ENCODE measurements at regions not wholly inside any gene's neighbourhood (a gene's known extent, or its start where the extent isn't known, plus 50 kb on each side); places are given as distances from the start of the nearest gene placed in this dataset.

GRCh38 chr4:12933760-12934221, 550.3 kb downstream of the RAB28 start:
- TF ChIP-seq CTCF (IDR thresholded peaks at IDR 0.05; ENCODE audit: low read depth, low read length), result no peak
- H3K4me3 ChIP-seq (ENCODE audit: low read depth, low read length), result no peak overlapping the region

- H3K4me3 ChIP-seq (ENCODE audit: low read depth, low read length), result no peak overlapping the region
- no peak for TF ChIP-seq CTCF (IDR thresholded peaks at IDR 0.05; ENCODE audit: low read depth, low read length)
Measured at GRCh38 chr4:12932203-12932788, 551.8 kb downstream of the RAB28 start.

- no peak for TF ChIP-seq CTCF (IDR thresholded peaks at IDR 0.05; ENCODE audit: low read depth, low read length)
- H3K4me3 ChIP-seq (ENCODE audit: low read depth, low read length), result no peak overlapping the region
Measured at GRCh38 chr4:12929784-12930183, 554.4 kb downstream of the RAB28 start.

- H3K4me3 ChIP-seq (ENCODE audit: low read depth, low read length), result no peak overlapping the region
Measured at GRCh38 chr4:12928751-12929150, 555.4 kb downstream of the RAB28 start.

GRCh38 chr4:12926189-12927066, 557.7 kb downstream of the RAB28 start:
- no peak for TF ChIP-seq CTCF (IDR thresholded peaks at IDR 0.05; ENCODE audit: low read depth, low read length)
- no peak overlapping the region for H3K4me3 ChIP-seq (ENCODE audit: low read depth, low read length)

More at GRCh38 chr4:12928751-12929150, 555.4 kb downstream of the RAB28 start:
- no peak for TF ChIP-seq CTCF (IDR thresholded peaks at IDR 0.05; ENCODE audit: low read depth, low read length)

- H3K4me3 ChIP-seq (ENCODE audit: low read depth, low read length), result no peak overlapping the region
- no peak for TF ChIP-seq CTCF (IDR thresholded peaks at IDR 0.05; ENCODE audit: low read depth, low read length)
Measured at GRCh38 chr4:12924728-12925320, 559.3 kb downstream of the RAB28 start.

- H3K4me3 ChIP-seq (ENCODE audit: low read depth, low read length), result no peak overlapping the region
Measured at GRCh38 chr4:12924253-12924652, 559.9 kb downstream of the RAB28 start.

More at GRCh38 chr4:12924253-12924652, 559.9 kb downstream of the RAB28 start:
- no peak for TF ChIP-seq CTCF (IDR thresholded peaks at IDR 0.05; ENCODE audit: low read depth, low read length)
